HFFc6 (cell line): ENCODE measurements at regions not wholly inside any gene's neighbourhood (a gene's known extent, or its start where the extent isn't known, plus 50 kb on each side); places are given as distances from the start of the nearest gene placed in this dataset.

ENCODE experiments used
- DNase-seq: peaks from one replicate; pipeline ENCODE4 v3.0.0-alpha.2; 2018
- H3K27ac Mint-ChIP-seq: 2 replicates; pipeline ENCODE4 v1.8.0; 2020; ENCODE audit warnings: mild to moderate bottlenecking, mixed read lengths
- H3K27me3 Mint-ChIP-seq: 2 replicates; pipeline ENCODE4 v1.8.0; 2021; ENCODE audit warnings: mild to moderate bottlenecking, moderate library complexity, mixed read lengths; ENCODE audit not compliant: insufficient read depth
- H3K36me3 Mint-ChIP-seq: 2 replicates; pipeline ENCODE4 v1.8.0; 2021; ENCODE audit warnings: low read depth, mixed read lengths
- H3K4me1 Mint-ChIP-seq: 2 replicates; pipeline ENCODE4 v1.8.0; 2020; ENCODE audit warnings: low read depth, mixed read lengths
- H3K4me3 Mint-ChIP-seq: 2 replicates; pipeline ENCODE4 v1.8.0; 2020; ENCODE audit warnings: mild to moderate bottlenecking, moderate library complexity, mixed read lengths
- H3K9me3 Mint-ChIP-seq: 2 replicates; pipeline ENCODE4 v1.8.0; 2020; ENCODE audit warnings: mild to moderate bottlenecking, mixed read lengths
- TF ChIP-seq, protein P1 (sequence below): fragments of 200-600 bp; sonication (generic); IDR thresholded peaks from 2 replicates; pipeline ENCODE4 v1.5.0; 2021; ENCODE audit warnings: antibody characterized with exemption, mild to moderate bottlenecking

DNA sequence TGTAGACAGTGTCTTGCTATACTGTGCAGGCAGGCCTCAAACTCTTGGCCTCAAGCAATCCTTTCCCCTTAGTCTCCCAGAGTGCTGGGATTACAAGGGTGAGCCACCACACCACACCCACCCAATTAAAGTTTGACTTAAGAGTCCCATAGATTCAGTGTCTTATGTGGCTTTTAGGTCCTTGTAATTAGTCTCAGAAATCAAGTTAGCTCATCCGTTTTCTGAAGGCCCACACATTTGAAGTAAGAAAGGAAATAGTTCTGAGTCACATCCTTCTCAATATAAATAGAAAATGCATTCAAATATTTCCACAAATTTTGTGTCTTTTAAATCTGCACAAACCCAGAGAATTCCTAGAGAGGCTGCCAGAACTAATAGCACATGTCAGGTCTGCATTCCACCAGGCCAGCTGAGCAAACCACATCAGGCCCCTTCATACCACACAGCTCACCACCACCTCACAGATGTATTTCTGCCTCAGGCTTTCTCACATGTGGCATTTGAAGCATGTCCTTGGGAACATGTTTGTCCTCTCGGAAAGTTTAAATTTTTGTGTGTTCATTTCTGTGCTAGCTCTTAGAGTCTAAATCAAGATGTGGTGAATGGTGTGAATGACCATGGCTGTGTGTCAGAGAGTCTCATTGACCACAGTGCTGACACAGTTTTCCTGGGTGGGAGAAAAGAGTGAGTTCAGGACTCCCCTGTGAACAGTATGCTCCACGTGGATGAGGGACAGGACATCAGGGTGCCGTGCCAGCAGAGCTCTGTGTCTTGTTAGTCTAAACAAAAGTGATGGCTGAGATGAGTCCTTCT is 148.4 kb upstream of the USP9Y start:
- TF ChIP-seq, protein P1, sequence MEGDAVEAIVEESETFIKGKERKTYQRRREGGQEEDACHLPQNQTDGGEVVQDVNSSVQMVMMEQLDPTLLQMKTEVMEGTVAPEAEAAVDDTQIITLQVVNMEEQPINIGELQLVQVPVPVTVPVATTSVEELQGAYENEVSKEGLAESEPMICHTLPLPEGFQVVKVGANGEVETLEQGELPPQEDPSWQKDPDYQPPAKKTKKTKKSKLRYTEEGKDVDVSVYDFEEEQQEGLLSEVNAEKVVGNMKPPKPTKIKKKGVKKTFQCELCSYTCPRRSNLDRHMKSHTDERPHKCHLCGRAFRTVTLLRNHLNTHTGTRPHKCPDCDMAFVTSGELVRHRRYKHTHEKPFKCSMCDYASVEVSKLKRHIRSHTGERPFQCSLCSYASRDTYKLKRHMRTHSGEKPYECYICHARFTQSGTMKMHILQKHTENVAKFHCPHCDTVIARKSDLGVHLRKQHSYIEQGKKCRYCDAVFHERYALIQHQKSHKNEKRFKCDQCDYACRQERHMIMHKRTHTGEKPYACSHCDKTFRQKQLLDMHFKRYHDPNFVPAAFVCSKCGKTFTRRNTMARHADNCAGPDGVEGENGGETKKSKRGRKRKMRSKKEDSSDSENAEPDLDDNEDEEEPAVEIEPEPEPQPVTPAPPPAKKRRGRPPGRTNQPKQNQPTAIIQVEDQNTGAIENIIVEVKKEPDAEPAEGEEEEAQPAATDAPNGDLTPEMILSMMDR = no peak
- DNase-seq = peak; percentile 91
- peaks cover 13% of the 10 kb centered on the region; the same call in 1 of the 2 replicates for H3K36me3 Mint-ChIP-seq
- H3K4me3 Mint-ChIP-seq = peak overlapping the region; percentile 54
- H3K27ac Mint-ChIP-seq = peak overlapping the region; percentile 93
- H3K9me3 Mint-ChIP-seq = no peaks in the 10 kb centered on the region; the same call in 1 of the 2 replicates
- no peaks in the 10 kb centered on the region; the same call in 1 of the 2 replicates for H3K27me3 Mint-ChIP-seq
- H3K4me1 Mint-ChIP-seq = peaks cover 76% of the 10 kb centered on the region

DNA sequence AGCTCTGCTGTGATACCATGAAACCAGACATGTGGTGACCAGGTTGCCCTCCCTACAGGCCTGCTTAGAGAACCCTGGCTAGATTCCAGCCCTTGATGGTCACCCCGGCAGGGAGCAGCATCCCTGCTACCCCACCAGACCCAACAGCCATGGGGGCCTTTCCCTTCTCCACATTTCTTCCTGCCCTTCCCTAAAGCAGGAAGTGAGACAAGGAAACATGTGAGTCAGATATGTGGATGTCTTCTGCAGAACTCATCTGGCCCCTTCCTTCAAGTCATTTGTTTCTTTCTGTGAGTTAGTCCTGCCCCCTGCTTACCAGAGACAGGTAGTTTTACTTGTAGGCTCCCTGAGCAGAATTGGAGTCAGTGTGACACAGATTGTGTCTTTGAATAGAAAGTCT is 147.1 kb upstream of the USP9Y start:
- Mint-ChIP-seq H3K4me3 (peak overlapping the region; percentile 69; the same call in 1 of the 2 replicates), H3K36me3 (peaks cover 17% of the 10 kb centered on the region), H3K4me1 (peaks cover 76% of the 10 kb centered on the region), H3K9me3 (no peaks in the 10 kb centered on the region; the same call in 1 of the 2 replicates), H3K27me3 (no peaks in the 10 kb centered on the region; the same call in 1 of the 2 replicates), H3K27ac (peak overlapping the region; percentile 93)
- DNase-seq = peak; percentile 45
- TF ChIP-seq, protein P1 = no peak; the same call in 1 of the 2 replicates

DNA sequence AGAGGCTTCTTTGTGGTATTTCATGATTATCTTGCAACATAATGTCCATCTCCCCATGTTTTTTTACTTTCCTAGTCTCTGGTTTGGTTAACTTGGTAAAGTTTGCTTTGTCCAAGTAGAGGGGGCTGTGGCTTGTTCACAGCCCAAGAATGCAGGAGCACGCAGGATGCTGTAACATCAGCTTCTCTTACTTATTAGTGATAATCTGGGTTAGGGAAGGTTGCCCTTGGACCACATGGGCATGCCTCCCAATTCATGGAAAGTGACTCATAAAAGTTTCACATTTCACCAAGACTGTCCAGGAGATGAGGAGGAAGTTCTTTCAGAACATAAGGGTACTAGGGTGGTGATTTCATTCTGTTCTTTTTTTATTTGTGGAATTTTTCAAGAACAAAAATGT is 146.0 kb upstream of the USP9Y start:
- DNase-seq = peak; percentile 81
- peak overlapping the region; percentile 69 for H3K4me3 Mint-ChIP-seq
- peaks cover 71% of the 10 kb centered on the region for H3K4me1 Mint-ChIP-seq
- peaks cover 19% of the 10 kb centered on the region for H3K36me3 Mint-ChIP-seq
- H3K27ac Mint-ChIP-seq = peak overlapping the region; percentile 93
- TF ChIP-seq, protein P1 = no peak
- H3K27me3 Mint-ChIP-seq = no peaks in the 10 kb centered on the region; the same call in 1 of the 2 replicates
- H3K9me3 Mint-ChIP-seq = peaks cover 2% of the 10 kb centered on the region

DNA sequence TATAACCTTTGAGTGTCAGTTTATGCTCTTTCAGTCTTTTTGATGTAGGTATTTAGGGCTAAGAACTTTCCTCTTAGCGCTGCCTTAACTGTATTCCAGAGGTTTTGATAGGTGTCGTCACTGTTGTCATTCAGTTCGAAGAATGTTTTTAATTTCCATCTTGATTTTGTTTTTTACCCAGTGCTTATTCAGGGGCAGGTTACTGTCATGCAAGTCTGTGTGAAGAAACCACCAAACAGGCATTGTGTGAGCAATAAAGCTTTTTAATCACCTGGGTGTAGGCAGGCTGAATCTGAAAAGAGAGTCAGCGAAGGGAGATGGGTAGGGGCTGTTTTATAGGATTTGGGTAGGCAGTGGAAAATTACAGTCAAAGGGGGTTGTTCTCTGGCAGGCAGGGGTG is 142.0 kb upstream of the USP9Y start:
- no peak overlapping the region for H3K4me3 Mint-ChIP-seq
- H3K27me3 Mint-ChIP-seq = no peaks in the 10 kb centered on the region
- H3K36me3 Mint-ChIP-seq = peaks cover 42% of the 10 kb centered on the region
- DNase-seq = no peak
- H3K4me1 Mint-ChIP-seq = peaks cover 49% of the 10 kb centered on the region
- no peak overlapping the region for H3K27ac Mint-ChIP-seq
- H3K9me3 Mint-ChIP-seq = peaks cover 18% of the 10 kb centered on the region
- TF ChIP-seq, protein P1 = no peak

DNA sequence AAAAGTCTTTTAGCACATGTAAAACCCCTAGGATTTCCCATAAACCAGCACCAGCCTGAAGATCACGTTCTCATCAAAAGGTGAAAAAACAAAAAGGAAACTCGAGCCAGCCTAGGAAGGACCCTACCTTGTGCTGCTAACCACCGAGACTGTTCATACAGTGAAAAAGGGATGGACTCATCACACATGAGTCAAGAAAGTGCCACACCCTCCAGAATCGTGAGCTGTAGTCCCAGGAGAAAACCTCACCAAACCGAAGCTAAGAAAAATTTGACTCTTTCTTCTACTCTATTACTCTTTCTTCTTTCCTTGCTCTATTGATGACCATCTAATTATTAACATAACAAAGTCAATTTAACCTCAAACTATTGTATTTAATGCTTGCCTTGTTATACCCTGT is 124.8 kb upstream of the USP9Y start:
- Mint-ChIP-seq H3K4me1 (peaks cover 15% of the 10 kb centered on the region; the same call in 1 of the 2 replicates), H3K27me3 (no peaks in the 10 kb centered on the region), H3K4me3 (no peak overlapping the region), H3K9me3 (no peaks in the 10 kb centered on the region), H3K36me3 (peaks cover 5% of the 10 kb centered on the region; the same call in 1 of the 2 replicates), H3K27ac (no peak overlapping the region)
- TF ChIP-seq, protein P1 = no peak
- DNase-seq = no peak
